ENCODE measurements at regions not wholly inside any gene's neighbourhood (a gene's known extent, or its start where the extent isn't known, plus 50 kb on each side); places are given as distances from the start of the nearest gene placed in this dataset.
A peak's percentile ranks its signal among the peaks of the same experiment; 100 is the strongest.

DNA sequence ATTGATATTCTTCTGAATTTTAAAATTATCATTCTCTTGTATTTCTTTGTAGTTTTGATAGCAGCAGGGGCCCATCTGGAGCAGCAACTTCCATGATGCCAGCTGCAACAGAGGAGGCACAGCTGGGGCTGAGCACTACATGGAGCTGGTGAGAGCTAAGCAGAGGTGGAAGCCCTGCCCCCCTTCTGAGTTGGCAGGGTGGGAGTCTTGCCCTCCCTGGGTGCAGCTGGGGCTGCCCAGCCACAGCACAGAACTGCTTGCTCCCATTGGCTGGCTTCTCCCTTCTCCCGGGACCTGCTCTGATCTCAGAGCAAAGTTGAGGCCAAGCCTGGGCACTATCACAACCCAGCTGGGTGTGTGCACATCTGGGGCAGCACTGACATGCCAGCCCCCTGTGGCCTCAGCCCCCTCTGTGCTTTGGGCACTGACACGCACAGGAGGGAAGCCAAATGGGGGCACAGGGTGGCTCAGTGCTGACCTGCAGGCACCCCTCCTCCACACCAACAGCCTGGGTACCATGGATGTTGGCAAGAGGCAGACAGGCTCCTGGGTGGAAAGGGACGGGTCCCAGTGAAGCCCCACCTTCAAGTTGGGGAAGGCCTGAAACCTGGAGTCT, 69.1 kb upstream of the EYA4 start:
- Mint-ChIP-seq H3K27ac (ENCODE audit: unreplicated experiment) (no peak overlapping the region), H3K4me3 (ENCODE audit: unreplicated experiment) (no peak overlapping the region), H3K36me3 (ENCODE audit: low read depth) (no peaks in the 10 kb centered on the region), H3K9me3 (ENCODE audit: low read depth) (no peaks in the 10 kb centered on the region), H3K4me1 (ENCODE audit: low read depth) (no peaks in the 10 kb centered on the region), H3K27me3 (ENCODE audit: low read depth) (peaks cover 2% of the 10 kb centered on the region)
- no peak for DNase-seq (ENCODE audit: low spot score)
- TF ChIP-seq, protein P1, sequence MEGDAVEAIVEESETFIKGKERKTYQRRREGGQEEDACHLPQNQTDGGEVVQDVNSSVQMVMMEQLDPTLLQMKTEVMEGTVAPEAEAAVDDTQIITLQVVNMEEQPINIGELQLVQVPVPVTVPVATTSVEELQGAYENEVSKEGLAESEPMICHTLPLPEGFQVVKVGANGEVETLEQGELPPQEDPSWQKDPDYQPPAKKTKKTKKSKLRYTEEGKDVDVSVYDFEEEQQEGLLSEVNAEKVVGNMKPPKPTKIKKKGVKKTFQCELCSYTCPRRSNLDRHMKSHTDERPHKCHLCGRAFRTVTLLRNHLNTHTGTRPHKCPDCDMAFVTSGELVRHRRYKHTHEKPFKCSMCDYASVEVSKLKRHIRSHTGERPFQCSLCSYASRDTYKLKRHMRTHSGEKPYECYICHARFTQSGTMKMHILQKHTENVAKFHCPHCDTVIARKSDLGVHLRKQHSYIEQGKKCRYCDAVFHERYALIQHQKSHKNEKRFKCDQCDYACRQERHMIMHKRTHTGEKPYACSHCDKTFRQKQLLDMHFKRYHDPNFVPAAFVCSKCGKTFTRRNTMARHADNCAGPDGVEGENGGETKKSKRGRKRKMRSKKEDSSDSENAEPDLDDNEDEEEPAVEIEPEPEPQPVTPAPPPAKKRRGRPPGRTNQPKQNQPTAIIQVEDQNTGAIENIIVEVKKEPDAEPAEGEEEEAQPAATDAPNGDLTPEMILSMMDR (IDR thresholded peaks at IDR 0.05): no peak

GRCh38 chr6:133173276-133173675, 67.9 kb upstream of the EYA4 start:
- Mint-ChIP-seq H3K27ac (ENCODE audit: unreplicated experiment) (no peak overlapping the region), H3K9me3 (ENCODE audit: low read depth) (peaks cover under 1% of the 10 kb centered on the region), H3K36me3 (ENCODE audit: low read depth) (no peaks in the 10 kb centered on the region), H3K4me3 (ENCODE audit: unreplicated experiment) (no peak overlapping the region), H3K4me1 (ENCODE audit: low read depth) (no peaks in the 10 kb centered on the region), H3K27me3 (ENCODE audit: low read depth) (peaks cover 2% of the 10 kb centered on the region)
- DNase-seq (ENCODE audit: low spot score): no peak
- TF ChIP-seq, protein P1 (IDR thresholded peaks at IDR 0.05): no peak

DNA sequence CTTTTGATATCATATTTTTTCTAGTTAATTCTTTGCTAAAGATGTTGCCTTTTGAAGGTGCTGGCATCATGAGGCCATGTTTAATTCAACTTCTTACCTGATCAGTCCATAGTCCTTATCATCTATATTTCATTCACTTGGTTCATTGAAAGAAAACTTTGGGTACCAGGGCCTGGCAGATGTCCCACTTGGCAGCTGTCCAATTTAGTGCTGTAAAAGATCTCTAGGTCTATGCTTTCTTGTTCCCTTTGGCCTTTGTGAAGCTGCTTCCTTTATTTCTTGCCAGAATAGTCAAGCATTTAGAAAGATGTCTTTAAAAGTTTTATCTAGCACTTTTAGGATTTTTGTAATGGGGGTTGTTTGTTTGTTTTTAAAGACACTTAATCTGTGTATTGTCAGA, 61.7 kb upstream of the EYA4 start:
- Mint-ChIP-seq H3K9me3 (ENCODE audit: low read depth) (peaks cover 7% of the 10 kb centered on the region), H3K27me3 (ENCODE audit: low read depth) (peaks cover 2% of the 10 kb centered on the region), H3K36me3 (ENCODE audit: low read depth) (peaks cover 5% of the 10 kb centered on the region), H3K27ac (ENCODE audit: unreplicated experiment) (no peak overlapping the region), H3K4me1 (ENCODE audit: low read depth) (no peaks in the 10 kb centered on the region), H3K4me3 (ENCODE audit: unreplicated experiment) (no peak overlapping the region)
- no peak for DNase-seq (ENCODE audit: low spot score)
- TF ChIP-seq, protein P1 (IDR thresholded peaks at IDR 0.05): no peak

DNA sequence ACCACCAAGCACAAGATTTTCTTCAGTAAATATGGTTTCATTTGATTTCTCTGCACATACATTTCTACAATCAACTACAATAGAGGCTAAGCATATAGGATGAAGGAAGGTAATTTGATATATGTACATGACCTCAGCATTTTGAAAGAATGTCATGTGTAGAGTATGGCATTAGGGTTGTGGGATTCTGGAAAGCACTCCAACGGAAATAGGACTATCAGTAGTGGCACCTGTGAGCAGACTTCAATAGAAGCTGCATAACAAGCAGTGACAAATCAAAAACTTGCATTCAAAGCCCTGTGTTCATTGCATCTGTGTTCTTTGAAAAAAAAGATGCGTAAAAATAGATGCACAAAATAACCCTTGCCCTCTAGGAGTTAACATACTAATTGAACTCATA, 57.5 kb upstream of the EYA4 start:
- H3K36me3 Mint-ChIP-seq (ENCODE audit: low read depth): peaks cover 5% of the 10 kb centered on the region
- no peak overlapping the region for H3K27ac Mint-ChIP-seq (ENCODE audit: unreplicated experiment)
- no peak overlapping the region for H3K4me3 Mint-ChIP-seq (ENCODE audit: unreplicated experiment)
- no peaks in the 10 kb centered on the region for H3K27me3 Mint-ChIP-seq (ENCODE audit: low read depth)
- no peak for DNase-seq (ENCODE audit: low spot score)
- peaks cover 2% of the 10 kb centered on the region for H3K9me3 Mint-ChIP-seq (ENCODE audit: low read depth)
- H3K4me1 Mint-ChIP-seq (ENCODE audit: low read depth): peaks cover 10% of the 10 kb centered on the region
- TF ChIP-seq, protein P1 (IDR thresholded peaks at IDR 0.05): no peak

DNA sequence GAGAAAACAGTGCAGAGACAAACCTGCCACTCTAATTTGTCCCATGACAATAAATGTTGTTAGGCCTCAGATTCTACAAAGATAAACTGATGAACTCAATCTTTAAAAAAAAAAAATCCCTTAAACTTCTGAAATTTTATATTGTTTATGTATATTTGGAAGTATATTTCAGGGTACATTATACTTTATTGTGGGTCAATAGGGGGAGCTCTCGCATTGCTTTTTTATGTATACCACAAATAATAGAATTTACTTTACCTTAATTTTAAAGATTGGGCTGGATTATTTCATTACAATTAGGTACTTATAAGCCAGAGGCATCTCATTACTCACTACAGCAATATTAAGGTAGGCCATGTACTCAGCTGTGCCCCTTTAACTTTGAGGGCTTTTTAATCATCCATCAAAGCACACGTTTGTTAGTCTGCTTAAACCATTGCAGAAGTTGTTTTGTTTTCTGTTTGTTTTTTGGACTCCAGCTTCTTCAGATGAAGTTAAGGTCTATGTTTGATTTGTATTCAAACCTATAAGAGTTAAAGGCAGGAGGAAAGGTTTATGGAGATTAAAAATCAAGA, 56.3 kb upstream of the EYA4 start:
- TF ChIP-seq, protein P1 (IDR thresholded peaks at IDR 0.05): peak; percentile 96
- DNase-seq (ENCODE audit: low spot score): no peak
- Mint-ChIP-seq H3K27ac (ENCODE audit: unreplicated experiment) (no peak overlapping the region), H3K36me3 (ENCODE audit: low read depth) (no peaks in the 10 kb centered on the region), H3K27me3 (ENCODE audit: low read depth) (no peaks in the 10 kb centered on the region), H3K9me3 (ENCODE audit: low read depth) (no peaks in the 10 kb centered on the region), H3K4me3 (ENCODE audit: unreplicated experiment) (no peak overlapping the region), H3K4me1 (ENCODE audit: low read depth) (peaks cover 10% of the 10 kb centered on the region)
